ENCODE measurements at regions not wholly inside any gene's neighbourhood (a gene's known extent, or its start where the extent isn't known, plus 50 kb on each side); places are given as distances from the start of the nearest gene placed in this dataset.

- TF ChIP-seq CTCF (IDR thresholded peaks at IDR 0.05; ENCODE audit: insufficient read depth, missing control alignments), result no peak
- no peak for DNase-seq (ENCODE audit: insufficient read length, low spot score)
- FAIRE-seq, result no peak
These were observed 91.6 kb upstream of the NUDT6 start for GRCh38 chr4:123014038-123014437.

- DNase-seq (ENCODE audit: insufficient read length, low spot score) (no peak), FAIRE-seq (no peak)
- TF ChIP-seq CTCF (IDR thresholded peaks at IDR 0.05; ENCODE audit: insufficient read depth, missing control alignments), result no peak
These were observed 94.7 kb upstream of the NUDT6 start for GRCh38 chr4:123017078-123017477.

- DNase-seq (ENCODE audit: insufficient read length, low spot score), result no peak
- no peak for TF ChIP-seq CTCF (IDR thresholded peaks at IDR 0.05; ENCODE audit: insufficient read depth, missing control alignments)
- no peak for FAIRE-seq
These were observed 95.4 kb upstream of the NUDT6 start for GRCh38 chr4:123017636-123018395.

GRCh38 chr4:123018396-123018775 is 96.0 kb upstream of the NUDT6 start:
- DNase-seq (ENCODE audit: insufficient read length, low spot score), result no peak
- TF ChIP-seq CTCF (IDR thresholded peaks at IDR 0.05; ENCODE audit: insufficient read depth, missing control alignments), result no peak
- no peak for FAIRE-seq

GRCh38 chr4:123020285-123020684 is 97.9 kb upstream of the NUDT6 start:
- FAIRE-seq (no peak), DNase-seq (ENCODE audit: insufficient read length, low spot score) (no peak)

GRCh38 chr4:123023647-123024046 is 101.2 kb upstream of the NUDT6 start:
- TF ChIP-seq CTCF (IDR thresholded peaks at IDR 0.05; ENCODE audit: insufficient read depth, missing control alignments), result no peak
- no peak for FAIRE-seq
- no peak for DNase-seq (ENCODE audit: insufficient read length, low spot score)

More at GRCh38 chr4:123020285-123020684, 97.9 kb upstream of the NUDT6 start:
- no peak for TF ChIP-seq CTCF (IDR thresholded peaks at IDR 0.05; ENCODE audit: insufficient read depth, missing control alignments)

GRCh38 chr4:123024710-123025109 is 102.3 kb upstream of the NUDT6 start:
- no peak for FAIRE-seq
- TF ChIP-seq CTCF (IDR thresholded peaks at IDR 0.05; ENCODE audit: insufficient read depth, missing control alignments), result no peak

More at GRCh38 chr4:123024710-123025109, 102.3 kb upstream of the NUDT6 start:
- no peak for DNase-seq (ENCODE audit: insufficient read length, low spot score)
